ENCODE measurements at regions not wholly inside any gene's neighbourhood (a gene's known extent, or its start where the extent isn't known, plus 50 kb on each side); places are given as distances from the start of the nearest gene placed in this dataset.

DNA sequence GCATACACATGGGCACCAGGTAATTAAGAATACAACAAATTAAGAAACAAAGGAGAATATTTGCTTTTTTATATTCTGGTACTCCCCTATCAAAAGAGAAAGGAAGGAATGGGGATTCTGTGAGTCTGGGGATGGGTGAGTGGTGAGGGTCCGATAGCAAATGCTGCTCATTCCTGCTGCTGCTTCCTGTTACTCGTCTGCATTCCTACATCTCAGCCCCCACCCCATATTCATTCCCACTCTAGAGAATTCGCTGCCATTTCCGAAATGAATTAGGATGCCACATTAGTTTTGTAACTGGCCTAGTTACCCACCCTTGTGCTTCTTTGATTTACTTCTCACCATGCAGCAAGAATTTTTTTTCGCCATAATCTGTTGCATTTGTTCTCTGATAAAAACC, 1905.3 kb upstream of the PIK3C3 start:
- no peak for DNase-seq (ENCODE audit: low spot score)
- ATAC-seq, result no peak

DNA sequence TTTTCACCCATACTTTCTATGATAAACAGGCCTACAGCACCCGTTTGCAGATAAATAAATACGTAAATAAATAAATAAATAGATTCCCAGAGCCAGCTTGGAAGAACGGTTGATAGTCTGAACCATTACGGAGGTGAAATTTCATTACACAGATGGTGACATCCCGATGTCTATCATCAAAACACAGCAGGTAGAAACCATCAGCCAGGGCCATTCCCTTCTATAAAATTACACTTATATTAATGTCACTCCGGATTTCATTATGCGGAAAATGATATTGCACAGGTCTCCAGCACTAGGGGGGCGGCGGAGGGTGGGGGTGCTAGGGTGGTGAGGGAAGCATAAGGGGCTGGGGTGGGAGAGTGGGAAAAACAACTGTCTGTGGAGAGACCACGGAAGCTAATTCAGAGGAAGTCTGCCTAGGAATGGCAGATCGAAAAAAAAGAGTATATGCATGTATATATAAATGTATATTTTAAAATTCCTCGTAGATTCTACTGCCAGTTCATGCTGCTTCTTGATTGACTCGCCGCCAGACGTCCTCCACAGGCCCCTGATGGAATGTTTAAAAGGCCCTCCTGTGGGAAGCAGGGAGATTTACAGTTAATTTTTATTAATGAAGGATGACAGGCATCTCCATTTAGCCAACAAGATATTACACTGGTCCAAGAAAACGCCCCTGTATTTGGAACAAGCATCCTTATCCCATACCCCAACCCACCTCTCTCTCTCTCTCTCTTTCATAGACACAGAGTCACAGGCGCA, 1906.0 kb upstream of the PIK3C3 start:
- ATAC-seq, result no peak

DNA sequence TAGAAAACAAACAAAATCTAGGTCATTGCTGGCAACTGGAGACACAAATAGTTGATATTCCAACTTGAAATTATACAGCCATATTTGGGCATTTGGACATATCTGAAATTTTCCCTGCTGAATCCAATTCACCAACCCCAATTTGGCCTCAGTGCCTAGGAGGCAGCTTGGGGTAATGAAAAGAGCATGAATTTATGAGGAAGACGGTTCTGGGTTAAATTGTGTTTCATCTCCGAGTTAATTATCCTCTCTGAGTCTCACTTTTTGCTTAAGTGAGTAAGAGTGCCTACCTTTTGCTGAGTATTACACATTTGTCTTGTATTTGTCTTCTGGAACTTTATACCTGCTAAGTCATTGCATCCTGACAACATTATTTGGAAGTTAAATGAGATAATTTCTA, 1906.8 kb upstream of the PIK3C3 start:
- ATAC-seq, result no peak
- no peak for DNase-seq (ENCODE audit: low spot score)

More for the DNA sequence above, 1906.0 kb upstream of the PIK3C3 start:
- DNase-seq (ENCODE audit: low spot score), result no peak

DNA sequence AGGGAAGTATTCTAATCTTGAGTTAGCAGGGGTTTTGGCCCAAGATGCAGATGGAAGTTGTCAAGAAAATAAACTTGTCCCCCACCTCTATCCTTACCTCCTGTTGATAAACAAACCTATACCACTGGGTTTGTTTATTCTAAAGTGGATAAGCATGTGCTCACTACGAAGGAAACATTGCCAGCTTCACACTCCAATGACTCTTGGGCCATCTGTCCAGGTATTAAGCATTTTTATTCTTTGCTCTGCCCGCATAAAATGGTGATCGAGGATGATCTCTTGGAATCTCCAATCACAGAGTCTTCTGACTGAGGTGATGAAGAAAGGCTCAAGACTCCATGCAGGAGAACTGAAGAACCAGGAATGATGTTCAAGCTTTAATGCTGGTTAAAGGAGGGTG, 1908.4 kb upstream of the PIK3C3 start:
- ATAC-seq (no peak), DNase-seq (ENCODE audit: low spot score) (no peak)

DNA sequence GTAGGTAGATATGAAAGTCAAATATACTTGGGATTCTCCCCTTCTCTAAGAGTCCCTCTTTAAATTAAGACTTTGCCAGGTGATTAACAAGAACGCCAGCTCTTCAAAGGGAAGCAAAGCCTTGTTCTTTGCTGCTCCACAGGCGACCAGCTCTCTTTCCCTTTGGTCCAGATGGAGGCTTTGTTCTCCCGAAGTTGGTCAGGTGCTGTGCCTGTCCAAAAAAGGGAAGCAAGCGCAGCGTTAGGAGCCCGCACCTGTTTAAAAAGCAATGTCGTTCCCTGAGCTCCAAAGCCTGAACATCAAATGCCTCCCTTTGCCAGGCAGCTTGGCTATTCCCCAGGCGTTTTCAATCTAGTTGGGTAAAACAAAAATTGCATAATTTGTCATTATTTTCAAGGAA, 1913.1 kb upstream of the PIK3C3 start:
- ATAC-seq, result no peak

DNA sequence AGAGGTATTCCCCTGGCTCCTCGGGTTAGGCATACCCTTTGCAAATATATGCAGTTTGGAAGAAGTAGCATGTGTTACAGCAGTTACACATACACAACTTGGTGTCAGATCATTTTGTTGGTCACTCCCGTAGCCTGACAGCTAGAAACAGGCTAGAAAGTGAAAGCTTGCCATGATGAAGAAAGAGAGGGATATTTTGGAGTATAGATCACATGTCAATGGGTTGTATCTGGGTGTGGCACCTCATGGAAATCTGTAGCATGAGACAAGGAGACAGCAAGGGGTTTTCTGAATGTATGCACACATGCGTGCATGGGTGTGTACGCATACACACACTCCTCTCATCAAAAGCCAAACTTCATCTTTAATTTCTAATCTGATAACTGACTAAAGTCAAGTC, 1914.5 kb upstream of the PIK3C3 start:
- ATAC-seq, result no peak
- DNase-seq (ENCODE audit: low spot score), result no peak

More for the DNA sequence above, 1913.1 kb upstream of the PIK3C3 start:
- DNase-seq (ENCODE audit: low spot score), result no peak

DNA sequence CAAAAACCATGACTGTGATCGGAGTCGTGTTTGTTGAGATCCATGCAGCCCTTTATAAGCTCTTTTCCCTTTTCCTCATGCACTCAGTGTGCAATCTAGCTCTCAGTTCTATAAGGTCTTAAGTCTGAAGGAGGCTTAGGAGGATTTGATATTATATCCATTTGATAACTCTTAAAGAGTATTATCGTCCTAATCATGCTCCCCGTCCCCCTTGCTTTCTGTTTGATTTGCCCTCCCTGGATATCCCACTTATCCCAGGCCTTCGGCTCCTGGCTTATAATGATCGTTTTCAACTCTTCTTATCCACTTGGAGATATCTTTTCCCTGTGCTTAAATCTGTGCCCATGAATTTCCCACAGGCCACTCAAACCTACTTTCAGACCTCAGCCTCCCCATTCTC, 1917.7 kb upstream of the PIK3C3 start:
- DNase-seq (ENCODE audit: low spot score), result no peak
- ATAC-seq, result no peak

DNA sequence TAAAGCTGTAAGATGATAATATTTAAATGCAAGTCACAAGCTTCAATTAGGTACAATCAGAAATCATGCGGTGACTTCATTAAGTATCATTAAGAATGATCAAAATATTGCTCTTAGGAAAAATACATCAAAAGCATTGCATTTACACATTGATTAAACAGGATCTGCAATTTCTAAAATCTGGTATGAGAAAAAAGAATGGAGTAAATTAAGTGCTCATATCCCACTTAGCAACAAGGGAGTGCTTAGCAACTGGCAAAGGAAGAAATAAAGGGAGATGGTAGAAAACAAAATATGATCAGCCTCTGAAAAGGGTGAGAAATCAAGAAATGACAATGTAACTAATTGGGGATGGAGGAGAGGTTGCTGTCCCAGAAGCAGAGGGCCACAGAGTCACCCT, 1918.2 kb upstream of the PIK3C3 start:
- DNase-seq (ENCODE audit: low spot score), result no peak
- no peak for ATAC-seq

DNA sequence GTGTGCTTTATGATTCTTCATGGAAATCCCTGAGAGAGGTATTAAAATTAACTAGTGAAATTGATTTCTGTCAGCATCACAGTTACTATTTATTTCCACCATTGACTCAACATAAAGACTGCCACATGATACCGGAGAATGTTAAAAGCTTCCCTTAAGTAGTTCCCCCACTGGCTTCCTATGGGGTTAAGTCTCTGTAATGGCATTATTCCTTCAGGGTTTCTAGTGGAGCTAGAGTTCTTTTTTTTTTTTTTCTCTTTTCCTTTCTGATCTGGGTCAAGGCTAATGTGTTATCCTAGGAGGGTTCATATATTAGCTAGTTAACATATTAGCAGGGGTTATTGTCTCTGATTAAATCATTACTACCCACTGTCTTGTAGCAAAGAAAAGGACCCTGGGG, 1919.1 kb upstream of the PIK3C3 start:
- ATAC-seq, result no peak

DNA sequence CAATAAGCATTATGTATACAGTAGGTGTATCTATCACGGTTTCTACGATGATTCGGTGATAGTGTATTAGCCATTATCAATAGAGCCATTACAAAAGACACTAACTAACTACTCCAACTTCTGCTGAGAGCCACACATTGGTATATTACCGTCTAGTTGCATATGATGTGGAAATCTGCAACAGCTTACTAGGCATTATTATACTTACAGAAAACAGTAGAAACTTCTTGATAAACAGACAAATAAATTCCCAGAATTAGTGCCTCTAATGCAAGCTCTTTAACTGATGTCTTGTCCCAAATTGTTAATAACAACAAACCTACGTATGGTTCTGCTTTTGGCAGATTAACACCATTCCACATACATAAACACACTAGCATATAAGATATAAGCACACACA, 1923.0 kb upstream of the PIK3C3 start:
- no peak for DNase-seq (ENCODE audit: low spot score)
- no peak for ATAC-seq

More for the DNA sequence above, 1919.1 kb upstream of the PIK3C3 start:
- DNase-seq (ENCODE audit: low spot score), result no peak

DNA sequence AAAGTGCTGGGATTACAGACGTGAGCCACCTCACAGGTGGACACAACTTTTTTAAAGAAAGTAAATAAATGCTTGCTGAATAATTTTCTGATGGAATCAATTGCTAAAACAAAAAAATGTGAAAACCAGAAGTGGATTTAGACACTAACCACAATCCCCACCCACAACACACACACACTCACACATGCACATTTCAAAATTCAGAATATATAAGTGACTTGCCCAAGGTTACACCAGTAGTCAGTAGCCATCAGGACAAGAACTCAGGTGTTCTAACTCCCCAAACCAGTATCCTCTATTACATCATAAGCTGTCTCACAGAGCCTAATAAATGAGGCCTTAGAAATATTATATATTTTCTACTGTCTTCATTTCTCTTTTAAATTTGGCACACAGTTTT, 1923.6 kb upstream of the PIK3C3 start:
- ATAC-seq, result no peak
- DNase-seq (ENCODE audit: low spot score), result no peak

DNA sequence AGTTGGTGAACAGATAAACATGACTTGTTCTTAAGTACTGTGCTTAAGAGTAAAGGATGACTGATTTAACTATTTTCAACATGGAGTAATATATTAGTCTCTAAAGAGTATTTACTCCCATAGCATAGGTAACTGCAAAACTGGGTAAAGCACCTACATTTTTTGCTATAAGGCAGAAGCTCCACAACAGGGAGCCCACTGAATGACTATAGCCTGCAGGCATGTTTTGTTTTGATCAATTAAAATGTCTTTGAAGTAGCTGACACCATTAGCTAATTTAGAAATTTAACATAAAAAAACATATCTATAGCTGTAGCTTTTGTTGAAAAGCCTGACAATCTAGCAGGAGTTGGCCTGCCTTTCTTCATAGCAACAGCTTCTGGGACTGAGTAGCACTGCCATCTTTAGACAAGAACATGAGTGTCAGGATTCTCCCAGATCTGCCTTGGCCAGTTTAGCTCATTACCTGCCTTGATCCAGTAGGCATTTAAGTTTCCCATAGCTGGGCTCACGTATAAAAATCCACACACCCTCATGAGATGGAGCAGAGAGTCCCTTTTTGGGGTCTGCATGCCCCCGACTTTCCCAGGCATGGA, 1935.1 kb upstream of the PIK3C3 start:
- DNase-seq (ENCODE audit: low spot score) (no peak), ATAC-seq (no peak)

DNA sequence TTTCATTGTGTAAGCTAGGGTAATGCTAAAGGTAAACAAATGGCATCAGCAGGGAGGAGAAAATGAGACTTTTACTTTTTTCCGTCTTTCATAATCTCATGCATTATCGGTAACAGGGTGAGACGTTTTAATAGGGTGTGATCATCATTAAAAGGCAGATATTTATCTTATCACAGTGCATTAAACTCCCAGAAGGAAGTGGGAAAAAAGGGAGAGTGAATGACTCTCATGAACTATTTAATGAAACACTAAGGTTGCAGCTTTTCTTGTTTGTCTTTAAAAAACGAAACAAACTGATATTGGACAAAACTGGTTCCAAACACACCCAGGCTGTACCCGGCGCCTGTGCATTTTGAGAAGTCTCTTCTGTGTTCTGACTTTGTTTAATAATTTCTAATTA, 1936.8 kb upstream of the PIK3C3 start:
- no peak for DNase-seq (ENCODE audit: low spot score)
- no peak for ATAC-seq

DNA sequence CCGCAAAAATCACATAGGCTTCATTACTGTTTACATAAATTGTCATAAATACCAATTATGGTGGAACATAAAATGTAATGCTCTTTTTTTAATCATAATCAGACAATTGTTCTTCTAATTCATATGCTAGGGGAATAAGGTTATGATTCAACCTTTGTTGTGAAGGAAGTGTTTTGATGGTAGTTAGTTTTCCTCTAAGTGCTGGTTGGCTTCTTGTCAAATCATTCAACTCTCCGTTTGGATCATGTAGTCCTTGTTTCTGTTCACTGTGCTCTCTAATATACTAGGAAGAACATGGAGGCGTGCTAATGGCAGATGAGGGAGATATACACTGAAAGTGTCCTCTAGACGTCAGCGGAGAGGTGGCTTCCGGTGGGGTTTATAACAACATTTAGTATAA, 1938.0 kb upstream of the PIK3C3 start:
- no peak for ATAC-seq
- DNase-seq (ENCODE audit: low spot score), result no peak

DNA sequence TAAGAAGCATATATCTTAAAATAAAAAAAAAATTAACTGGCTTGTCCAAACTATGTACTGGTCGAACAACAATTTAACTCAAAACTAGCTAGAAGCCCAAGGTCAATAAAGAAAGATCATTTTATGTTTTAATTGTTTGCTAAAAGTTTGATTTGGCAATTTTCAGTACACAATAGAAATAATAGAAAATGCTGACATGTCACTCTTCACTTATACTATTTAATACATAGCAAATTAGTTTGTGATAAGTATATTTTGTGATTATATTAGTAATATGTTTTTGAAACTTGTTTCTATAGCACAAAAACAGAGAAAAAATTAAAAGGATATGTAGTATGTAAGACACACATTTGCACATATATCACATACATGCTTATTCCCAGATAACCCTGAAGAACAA, 1938.6 kb upstream of the PIK3C3 start:
- ATAC-seq (no peak), DNase-seq (ENCODE audit: low spot score) (no peak)

DNA sequence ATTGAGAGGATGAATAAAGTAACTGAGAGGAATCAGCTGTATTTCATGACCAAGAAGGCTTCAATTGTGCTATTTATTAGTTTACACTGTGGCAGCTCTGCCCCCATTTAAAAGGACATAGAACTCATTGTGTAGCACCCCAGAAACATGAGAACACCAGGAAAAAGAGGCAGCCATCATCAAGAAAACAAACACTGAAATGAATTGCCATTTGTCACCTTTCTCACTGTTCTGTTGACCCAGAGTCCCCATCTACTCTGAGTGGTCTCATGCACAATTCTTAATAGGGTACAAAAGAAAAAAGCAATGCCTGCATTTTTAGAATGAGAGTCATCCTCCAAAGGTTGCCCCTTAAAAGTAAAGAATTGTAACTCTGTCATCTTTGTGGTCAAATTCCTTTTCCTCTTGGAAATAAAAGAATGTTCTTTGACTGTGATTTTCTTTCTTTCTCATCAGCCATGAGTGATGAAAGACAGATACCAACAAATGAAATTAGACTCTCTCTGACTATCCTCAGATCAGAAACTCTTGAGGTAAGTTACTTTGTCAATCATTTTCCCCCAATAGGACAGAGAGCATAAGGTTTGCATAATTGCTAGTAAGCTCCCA, 1941.9 kb upstream of the PIK3C3 start:
- DNase-seq (ENCODE audit: low spot score) (no peak), ATAC-seq (no peak)

DNA sequence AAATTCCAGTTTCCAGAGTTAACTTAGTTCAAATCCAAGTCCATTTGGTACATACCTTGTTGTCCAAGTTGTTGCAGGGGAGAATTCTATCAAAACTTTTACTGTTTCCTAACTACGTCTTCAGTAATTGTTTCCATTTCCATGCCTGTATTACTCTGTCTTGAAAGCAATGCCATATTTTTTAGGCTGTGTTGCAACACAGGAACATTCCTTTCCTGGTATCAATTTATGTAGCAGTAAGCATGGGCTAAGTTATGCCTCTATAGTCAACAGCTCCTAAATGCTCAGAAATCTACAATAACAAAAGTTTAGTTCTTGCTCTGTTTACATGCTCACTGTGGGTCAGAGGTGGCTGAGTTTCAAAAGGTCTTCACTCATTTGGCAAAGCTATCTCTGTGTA, 1943.8 kb upstream of the PIK3C3 start:
- ATAC-seq, result no peak
- no peak for DNase-seq (ENCODE audit: low spot score)

DNA sequence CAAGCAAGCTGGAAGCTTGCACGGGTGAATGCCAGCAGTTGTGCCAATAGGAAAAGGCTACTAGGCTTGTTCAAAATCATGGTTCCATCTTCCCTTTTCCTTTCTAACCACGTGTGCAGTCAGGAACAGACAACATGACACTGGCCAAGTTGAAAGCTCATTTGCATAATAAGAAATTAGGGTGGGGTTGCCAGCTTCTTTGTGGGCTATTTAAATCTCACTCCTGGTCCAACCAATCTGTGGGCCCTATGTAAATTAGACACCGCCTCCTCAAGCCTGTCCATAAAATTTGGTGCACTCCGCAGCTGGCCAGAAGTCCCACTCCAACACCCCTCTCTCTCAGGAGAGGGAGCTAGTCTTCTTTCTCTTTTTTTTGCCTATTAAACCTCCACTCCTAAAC, 1948.4 kb upstream of the PIK3C3 start:
- DNase-seq (ENCODE audit: low spot score) (no peak), ATAC-seq (no peak)

DNA sequence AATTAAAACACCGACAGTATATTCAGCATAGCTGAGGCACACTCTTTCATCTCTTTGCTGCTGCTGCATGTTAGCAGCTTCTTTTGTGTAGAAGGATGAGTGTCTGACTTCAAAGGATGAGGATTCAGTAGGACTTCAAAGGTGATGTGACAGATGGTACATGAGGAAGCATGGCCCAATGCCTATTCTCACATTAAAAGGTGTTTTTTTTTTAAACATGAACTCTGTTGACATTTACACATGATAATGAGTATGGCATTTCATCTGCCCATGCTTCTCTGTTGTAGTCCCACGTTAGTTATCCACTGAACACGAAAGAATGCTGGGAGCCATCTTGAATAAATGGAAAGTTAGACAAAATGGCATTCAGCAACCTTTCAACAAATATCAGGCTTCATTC, 1950.8 kb upstream of the PIK3C3 start:
- ATAC-seq, result no peak
- DNase-seq (ENCODE audit: low spot score), result no peak

DNA sequence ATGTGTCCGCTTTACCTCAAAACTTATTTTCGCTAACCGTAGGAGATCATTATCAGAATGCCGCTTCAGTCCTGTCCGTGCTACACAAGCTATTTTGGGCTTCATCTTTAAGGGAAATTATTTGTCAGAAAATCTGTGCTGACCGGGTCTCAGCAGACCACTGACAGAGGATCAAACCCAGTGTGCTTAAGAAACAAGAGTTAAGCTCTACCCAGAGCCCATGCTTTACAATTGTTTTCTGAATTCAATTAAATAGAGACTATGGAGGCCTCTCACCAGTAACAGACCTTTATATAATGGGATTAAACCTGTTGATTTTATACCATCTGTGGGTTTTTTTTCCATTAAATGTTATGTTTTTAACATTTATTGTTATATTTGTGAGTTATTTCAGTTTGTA, 1956.7 kb upstream of the PIK3C3 start:
- ATAC-seq (no peak), DNase-seq (ENCODE audit: low spot score) (no peak)

DNA sequence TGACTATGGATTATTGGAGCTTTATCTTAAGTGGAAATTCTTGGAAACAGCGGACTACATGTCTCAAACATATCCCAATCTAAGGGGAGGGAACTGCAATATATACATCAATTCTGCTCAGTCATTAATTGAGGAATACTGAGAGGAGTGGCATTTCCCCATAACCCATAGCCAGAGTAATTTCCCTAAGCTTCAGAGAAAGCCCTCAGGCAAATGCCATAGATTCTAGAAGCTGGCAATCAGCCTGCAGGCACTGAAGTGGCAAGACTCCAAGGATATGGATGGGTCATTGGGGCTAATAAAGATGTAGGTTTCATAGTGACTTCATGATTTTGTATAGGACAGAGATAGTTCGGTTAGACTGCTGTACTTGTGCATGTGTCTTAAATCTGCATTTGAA, 1960.5 kb upstream of the PIK3C3 start:
- DNase-seq (ENCODE audit: low spot score) (no peak), ATAC-seq (no peak)

DNA sequence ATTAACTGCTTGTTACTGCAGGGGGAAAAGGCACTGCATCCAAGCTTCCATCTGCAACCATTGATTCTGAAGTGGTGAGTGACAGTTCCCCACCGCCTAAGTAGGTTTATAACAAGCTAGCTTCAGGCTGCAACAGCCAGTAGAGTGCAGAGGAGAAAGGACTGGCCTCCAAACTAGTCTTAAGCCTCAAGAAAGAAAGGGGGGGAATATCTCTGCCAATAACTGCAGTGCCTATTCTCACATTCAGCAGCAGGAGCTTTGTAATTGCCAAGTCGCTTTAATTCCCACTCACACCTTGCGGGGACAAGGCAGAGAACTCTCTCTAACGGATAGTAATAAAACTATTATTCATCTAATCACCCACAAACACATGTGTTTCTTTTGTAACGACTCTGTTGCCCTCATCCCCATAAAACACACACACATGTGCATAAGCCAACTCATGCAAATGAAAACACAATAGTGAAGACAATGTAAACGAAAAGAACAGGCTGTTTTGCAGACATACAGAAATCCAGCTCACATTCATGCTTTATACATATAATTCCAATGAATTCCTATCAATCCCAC, 1963.3 kb upstream of the PIK3C3 start:
- ATAC-seq (no peak), DNase-seq (ENCODE audit: low spot score) (no peak)
